ENCODE measurements at regions not wholly inside any gene's neighbourhood (a gene's known extent, or its start where the extent isn't known, plus 50 kb on each side); places are given as distances from the start of the nearest gene placed in this dataset.

- TF ChIP-seq CTCF (IDR thresholded peaks at IDR 0.05; ENCODE audit: poor library complexity) (no peak), EZH2 (IDR thresholded peaks at IDR 0.05; ENCODE audit: borderline replicate concordance) (no peak), EZH2phosphoT487 (IDR thresholded peaks at IDR 0.05; ENCODE audit: low read depth, severe bottlenecking, unreplicated experiment) (no peak)
Observed at GRCh38 chr5:67724412-67725135, 491.0 kb upstream of the PIK3R1 start.

Data from hepatocyte (in vitro differentiated cells).